Cardiac muscle cell (in vitro differentiated cells and primary cell): ENCODE measurements at regions not wholly inside any gene's neighbourhood (a gene's known extent, or its start where the extent isn't known, plus 50 kb on each side); places are given as distances from the start of the nearest gene placed in this dataset.

Experiments used
- DNase-seq, 2 donors: peaks; one replicate each; pipeline versions ENCODE4 v3.0.0 to v3.0.0-alpha.2; 2010 to 2017; ENCODE audit warnings: low read depth in 1 of 2, low spot score in 1 of 2
- H3K27ac ChIP-seq: fragments of 200-600 bp; sonication (generic); 2 replicates; pipeline ENCODE4 v1.5.1; 2016
- H3K27me3 ChIP-seq: fragments of 200-600 bp; sonication (generic); 2 replicates; pipeline ENCODE4 v1.6.0; 2016; ENCODE audit warnings: control low read depth
- H3K36me3 ChIP-seq: fragments of 200-600 bp; sonication (generic); 2 replicates; pipeline ENCODE4 v1.5.1; 2016; ENCODE audit warnings: control low read depth
- H3K4me1 ChIP-seq: fragments of 200-600 bp; sonication (generic); 2 replicates; pipeline ENCODE4 v1.8.1; 2017; ENCODE audit warnings: low read depth, mild to moderate bottlenecking, mixed run types
- H3K4me3 ChIP-seq: fragments of 200-600 bp; sonication (generic); 2 replicates; pipeline ENCODE4 v1.5.1; 2016; ENCODE audit warnings: mild to moderate bottlenecking
- H3K9me3 ChIP-seq: fragments of 200-600 bp; sonication (generic); 2 replicates; pipeline ENCODE4 v1.5.1; 2017; ENCODE audit warnings: low read depth, mild to moderate bottlenecking, control low read depth
- CTCF ChIP-seq: IDR thresholded peaks from 2 replicates; pipeline ENCODE4 v1.5.1; 2012; ENCODE audit warnings: low read depth, mild to moderate bottlenecking, low read length

- no peak overlapping the region for H3K4me3 ChIP-seq
- TF ChIP-seq CTCF = no peak
- H3K36me3 ChIP-seq = no peaks in the 10 kb centered on the region
- no peaks in the 10 kb centered on the region for H3K9me3 ChIP-seq
- H3K27ac ChIP-seq = no peak overlapping the region
- no peak for DNase-seq
- no peaks in the 10 kb centered on the region for H3K4me1 ChIP-seq
- no peaks in the 10 kb centered on the region for H3K27me3 ChIP-seq
Observed at GRCh38 chr7:116420003-116420402, 79.5 kb upstream of the CAV2 start.

- H3K36me3 ChIP-seq = no peaks in the 10 kb centered on the region
- H3K4me1 ChIP-seq = no peaks in the 10 kb centered on the region
- no peaks in the 10 kb centered on the region for H3K9me3 ChIP-seq
- H3K4me3 ChIP-seq = no peak overlapping the region
- no peak for TF ChIP-seq CTCF
- no peaks in the 10 kb centered on the region for H3K27me3 ChIP-seq
- no peak for DNase-seq
- no peak overlapping the region for H3K27ac ChIP-seq
Observed at GRCh38 chr7:116421298-116421697, 78.2 kb upstream of the CAV2 start.

- DNase-seq = no peak
- no peak overlapping the region for H3K4me3 ChIP-seq
- H3K4me1 ChIP-seq = no peaks in the 10 kb centered on the region
- H3K9me3 ChIP-seq = no peaks in the 10 kb centered on the region
- H3K27me3 ChIP-seq = no peaks in the 10 kb centered on the region
- no peak for TF ChIP-seq CTCF
- H3K27ac ChIP-seq = no peak overlapping the region
- H3K36me3 ChIP-seq = no peaks in the 10 kb centered on the region
Observed at GRCh38 chr7:116422683-116423082, 76.9 kb upstream of the CAV2 start.

DNA sequence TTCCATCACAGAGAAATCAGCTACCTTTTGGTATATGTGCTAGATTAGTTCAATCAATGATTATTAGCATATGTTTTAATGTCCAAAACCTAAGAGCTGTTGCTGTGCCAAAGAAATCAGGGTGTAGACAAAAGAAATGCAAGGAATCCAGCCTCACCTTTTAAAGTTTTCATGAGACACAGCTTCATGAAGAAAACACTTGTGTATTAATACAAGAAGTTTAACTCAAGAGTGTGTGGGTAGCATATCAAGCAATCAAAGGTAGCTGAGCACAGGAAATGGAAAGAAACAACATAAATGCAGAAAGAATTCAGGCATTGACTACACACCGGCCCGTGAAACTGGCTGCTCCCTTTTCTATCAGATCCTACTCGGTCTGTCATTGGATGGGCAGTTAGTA lies 76.0 kb upstream of the CAV2 start:
- no peaks in the 10 kb centered on the region for H3K4me1 ChIP-seq
- no peak overlapping the region for H3K27ac ChIP-seq
- H3K9me3 ChIP-seq = no peaks in the 10 kb centered on the region
- H3K36me3 ChIP-seq = no peaks in the 10 kb centered on the region
- TF ChIP-seq CTCF = no peak
- no peak for DNase-seq
- H3K4me3 ChIP-seq = no peak overlapping the region
- H3K27me3 ChIP-seq = no peaks in the 10 kb centered on the region

GRCh38 chr7:116425647-116426209 lies 73.8 kb upstream of the CAV2 start:
- no peaks in the 10 kb centered on the region for H3K36me3 ChIP-seq
- no peak for TF ChIP-seq CTCF
- H3K4me1 ChIP-seq = no peaks in the 10 kb centered on the region
- no peak overlapping the region for H3K27ac ChIP-seq
- H3K9me3 ChIP-seq = no peaks in the 10 kb centered on the region
- DNase-seq = no peak
- H3K27me3 ChIP-seq = no peaks in the 10 kb centered on the region
- no peak overlapping the region for H3K4me3 ChIP-seq
